ENCODE measurements at regions not wholly inside any gene's neighbourhood (a gene's known extent, or its start where the extent isn't known, plus 50 kb on each side); places are given as distances from the start of the nearest gene placed in this dataset.

DNA sequence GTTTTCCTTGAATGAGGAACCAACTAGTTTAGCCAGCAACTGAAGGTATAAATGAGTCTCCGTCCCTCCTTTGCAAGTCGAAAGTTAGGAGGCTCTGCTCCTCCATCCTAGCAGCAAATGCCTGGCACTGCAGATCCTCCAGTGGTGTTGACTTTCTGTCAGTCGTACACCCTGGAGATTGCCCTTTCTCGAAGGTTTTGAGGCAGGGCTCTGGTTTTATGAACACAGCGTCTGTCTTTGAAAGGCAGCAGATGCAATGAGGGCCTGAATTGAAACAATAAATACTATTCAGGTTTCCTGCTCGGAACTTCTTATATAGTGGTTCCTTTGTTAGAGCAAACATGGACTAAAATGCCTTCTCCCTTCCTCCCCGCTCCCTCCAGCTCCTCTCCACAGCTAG is 284.0 kb downstream of the TMEM38B start:
- ChIA-PET CTCF (ENCODE audit: unreplicated experiment) (no interaction called here), POLR2A (no interaction called here)
- no peaks in the 10 kb centered on the region for H3K9me3 ChIP-seq (ENCODE audit: low read length)
- H3K4me3 ChIP-seq (ENCODE audit: low read depth, low read length, poor library complexity, severe bottlenecking), result no peak overlapping the region
- intact Hi-C loops (cut with micrococcal nuclease; ENCODE audit: unreplicated experiment), result no loop called here
- DNase-seq (ENCODE audit: low spot score), result no peak
- no peak overlapping the region for H2AFZ ChIP-seq (ENCODE audit: low read length)
- TF ChIP-seq EZH2phosphoT487 (IDR thresholded peaks at IDR 0.05; ENCODE audit: borderline replicate concordance, low read depth, low read length), result no peak
- TF ChIP-seq, protein P1, sequence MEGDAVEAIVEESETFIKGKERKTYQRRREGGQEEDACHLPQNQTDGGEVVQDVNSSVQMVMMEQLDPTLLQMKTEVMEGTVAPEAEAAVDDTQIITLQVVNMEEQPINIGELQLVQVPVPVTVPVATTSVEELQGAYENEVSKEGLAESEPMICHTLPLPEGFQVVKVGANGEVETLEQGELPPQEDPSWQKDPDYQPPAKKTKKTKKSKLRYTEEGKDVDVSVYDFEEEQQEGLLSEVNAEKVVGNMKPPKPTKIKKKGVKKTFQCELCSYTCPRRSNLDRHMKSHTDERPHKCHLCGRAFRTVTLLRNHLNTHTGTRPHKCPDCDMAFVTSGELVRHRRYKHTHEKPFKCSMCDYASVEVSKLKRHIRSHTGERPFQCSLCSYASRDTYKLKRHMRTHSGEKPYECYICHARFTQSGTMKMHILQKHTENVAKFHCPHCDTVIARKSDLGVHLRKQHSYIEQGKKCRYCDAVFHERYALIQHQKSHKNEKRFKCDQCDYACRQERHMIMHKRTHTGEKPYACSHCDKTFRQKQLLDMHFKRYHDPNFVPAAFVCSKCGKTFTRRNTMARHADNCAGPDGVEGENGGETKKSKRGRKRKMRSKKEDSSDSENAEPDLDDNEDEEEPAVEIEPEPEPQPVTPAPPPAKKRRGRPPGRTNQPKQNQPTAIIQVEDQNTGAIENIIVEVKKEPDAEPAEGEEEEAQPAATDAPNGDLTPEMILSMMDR (conservative IDR thresholded peaks at IDR 0.05; ENCODE audit: low read length), result no peak
- no TSS peak for BruUV-seq (replicated peaks)
- H4K20me1 ChIP-seq (ENCODE audit: insufficient read depth, low read length), result no peaks in the 10 kb centered on the region
- no peaks in the 10 kb centered on the region for H3K9me2 ChIP-seq (ENCODE audit: insufficient read depth, low read length)
- no peak overlapping the region for H3K4me2 ChIP-seq (ENCODE audit: low read length)
- no peaks in the 10 kb centered on the region for H3K79me2 ChIP-seq (ENCODE audit: insufficient read depth, low read depth, low read length)
- H3K27ac ChIP-seq (ENCODE audit: low read depth, low read length, poor library complexity, severe bottlenecking), result no peak overlapping the region
- no peaks in the 10 kb centered on the region for H3K4me1 ChIP-seq (ENCODE audit: insufficient read depth, low read length, poor library complexity, severe bottlenecking)
- no peaks in the 10 kb centered on the region for H3K36me3 ChIP-seq (ENCODE audit: insufficient read depth, low read length)

DNA sequence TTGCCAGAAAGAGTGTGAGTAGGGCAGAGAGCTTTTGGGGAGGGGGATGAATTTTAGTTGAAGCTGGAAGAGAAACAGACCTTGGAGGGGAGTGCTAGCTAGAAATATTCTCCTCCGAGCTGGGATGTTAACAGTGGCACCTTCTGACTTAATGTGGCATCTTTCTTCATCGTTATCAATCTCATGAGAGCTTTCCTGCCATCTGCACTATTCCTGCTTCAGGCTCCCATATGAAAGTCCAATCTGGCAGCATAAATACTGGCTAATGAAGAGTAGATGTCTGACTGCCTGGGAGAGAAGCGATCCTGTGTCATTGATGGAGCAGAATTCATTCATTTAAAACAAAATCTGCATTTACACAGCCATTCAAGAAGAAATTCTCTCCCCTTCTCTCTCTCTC is 284.5 kb downstream of the TMEM38B start:
- no peak overlapping the region for H3K4me3 ChIP-seq (ENCODE audit: low read depth, low read length, poor library complexity, severe bottlenecking)
- CTCF ChIA-PET (ENCODE audit: unreplicated experiment), result no interaction called here
- H2AFZ ChIP-seq (ENCODE audit: low read length), result no peak overlapping the region
- H3K9me2 ChIP-seq (ENCODE audit: insufficient read depth, low read length), result no peaks in the 10 kb centered on the region
- intact Hi-C loops (cut with micrococcal nuclease; ENCODE audit: unreplicated experiment), result no loop called here
- DNase-seq (ENCODE audit: low spot score), result no peak
- H3K36me3 ChIP-seq (ENCODE audit: insufficient read depth, low read length), result no peaks in the 10 kb centered on the region
- TF ChIP-seq, protein P1 (conservative IDR thresholded peaks at IDR 0.05; ENCODE audit: low read length), result no peak
- TF ChIP-seq EZH2phosphoT487 (IDR thresholded peaks at IDR 0.05; ENCODE audit: borderline replicate concordance, low read depth, low read length), result no peak
- no peaks in the 10 kb centered on the region for H3K79me2 ChIP-seq (ENCODE audit: insufficient read depth, low read depth, low read length)
- H3K9me3 ChIP-seq (ENCODE audit: low read length), result no peaks in the 10 kb centered on the region
- H3K4me1 ChIP-seq (ENCODE audit: insufficient read depth, low read length, poor library complexity, severe bottlenecking), result no peaks in the 10 kb centered on the region
- no TSS peak for BruUV-seq (replicated peaks)
- POLR2A ChIA-PET, result no interaction called here
- H3K27ac ChIP-seq (ENCODE audit: low read depth, low read length, poor library complexity, severe bottlenecking), result no peak overlapping the region
- H3K4me2 ChIP-seq (ENCODE audit: low read length), result no peak overlapping the region
- H4K20me1 ChIP-seq (ENCODE audit: insufficient read depth, low read length), result no peaks in the 10 kb centered on the region

DNA sequence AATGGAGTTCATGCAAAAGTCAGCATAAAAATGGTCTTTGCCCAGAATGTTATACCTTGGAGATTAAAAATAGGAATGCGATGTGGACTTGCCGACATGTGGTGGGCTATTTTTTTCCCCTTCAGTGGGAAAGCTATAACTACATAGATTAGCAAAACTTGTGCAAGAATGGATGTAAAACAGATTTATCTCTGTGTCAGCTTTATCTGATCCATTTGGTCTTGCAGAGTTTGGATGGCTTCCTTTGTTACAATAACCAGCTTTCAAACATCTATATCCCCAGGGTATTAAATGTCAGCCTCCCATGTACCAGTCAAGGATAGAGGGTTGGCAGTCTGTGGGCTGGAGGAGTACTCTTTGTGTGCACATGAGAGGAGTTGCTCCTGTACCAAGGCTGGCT is 284.9 kb downstream of the TMEM38B start:
- Histone ChIP-seq H3K9me2 (ENCODE audit: insufficient read depth, low read length) (no peaks in the 10 kb centered on the region), H3K36me3 (ENCODE audit: insufficient read depth, low read length) (no peaks in the 10 kb centered on the region), H3K79me2 (ENCODE audit: insufficient read depth, low read depth, low read length) (no peaks in the 10 kb centered on the region), H3K9me3 (ENCODE audit: low read length) (no peaks in the 10 kb centered on the region), H2AFZ (ENCODE audit: low read length) (no peak overlapping the region), H4K20me1 (ENCODE audit: insufficient read depth, low read length) (no peaks in the 10 kb centered on the region), H3K4me2 (ENCODE audit: low read length) (no peak overlapping the region), H3K4me1 (ENCODE audit: insufficient read depth, low read length, poor library complexity, severe bottlenecking) (no peaks in the 10 kb centered on the region), H3K27ac (ENCODE audit: low read depth, low read length, poor library complexity, severe bottlenecking) (no peak overlapping the region), H3K4me3 (ENCODE audit: low read depth, low read length, poor library complexity, severe bottlenecking) (no peak overlapping the region)
- CTCF ChIA-PET (ENCODE audit: unreplicated experiment), result no interaction called here
- no peak for DNase-seq (ENCODE audit: low spot score)
- intact Hi-C loops (cut with micrococcal nuclease; ENCODE audit: unreplicated experiment), result no loop called here
- POLR2A ChIA-PET, result interaction anchor here (0.7 kb wide), 1 partner anchor 534 kb away, joined by 3 read pairs; no protein-coding TSS in a partner anchor
- TF ChIP-seq, protein P1 (conservative IDR thresholded peaks at IDR 0.05; ENCODE audit: low read length), result no peak
- TF ChIP-seq EZH2phosphoT487 (IDR thresholded peaks at IDR 0.05; ENCODE audit: borderline replicate concordance, low read depth, low read length), result no peak
- BruUV-seq (replicated peaks), result no TSS peak
